Stimulated activated CD8-positive, alpha-beta memory T cell treated with anti-CD3 and anti-CD28 coated beads, Interleukin-4, amount 100 ng/mL, for 1 hour (primary cell): ENCODE measurements at regions not wholly inside any gene's neighbourhood (a gene's known extent, or its start where the extent isn't known, plus 50 kb on each side); places are given as distances from the start of the nearest gene placed in this dataset.
"Not testable (repeated sequence)": the region's sequence is repeated elsewhere in the genome, so short reads cannot be mapped to it uniquely, and the experiment has no call there.

Source experiments
- DNase-seq, 2 donors: peaks; one replicate each; pipeline ENCODE4 v3.0.0-alpha.2; 2020; ENCODE audit warnings: low read depth in 2 of 2, low spot score in 1 of 2

DNA sequence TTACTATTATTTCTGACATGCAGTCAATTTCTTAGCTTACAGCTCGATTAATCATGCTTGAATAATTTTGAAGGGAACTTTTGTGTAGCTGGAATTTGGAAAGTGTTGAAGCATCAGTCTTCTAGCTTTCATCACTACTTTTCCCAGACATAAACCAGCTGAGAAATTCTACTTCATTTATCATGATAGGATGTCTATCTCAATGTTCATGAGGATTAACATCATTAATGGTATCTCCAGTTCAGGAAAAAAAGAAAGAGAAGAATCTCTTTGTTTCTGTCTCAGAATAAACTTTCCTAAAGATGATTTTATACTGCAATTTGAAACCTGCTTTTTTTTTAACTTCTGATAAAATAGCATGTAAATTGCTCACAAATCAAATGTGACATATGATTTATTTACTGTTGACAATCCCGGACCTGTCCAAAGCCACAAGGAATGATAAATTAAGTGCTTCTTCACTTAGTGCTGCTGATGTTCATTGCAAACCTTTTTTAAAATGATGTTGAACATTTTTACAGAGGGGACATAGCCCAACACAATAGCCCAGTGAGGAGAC, 412.1 kb upstream of the CLINT1 start:
- DNase-seq, result no peak

DNA sequence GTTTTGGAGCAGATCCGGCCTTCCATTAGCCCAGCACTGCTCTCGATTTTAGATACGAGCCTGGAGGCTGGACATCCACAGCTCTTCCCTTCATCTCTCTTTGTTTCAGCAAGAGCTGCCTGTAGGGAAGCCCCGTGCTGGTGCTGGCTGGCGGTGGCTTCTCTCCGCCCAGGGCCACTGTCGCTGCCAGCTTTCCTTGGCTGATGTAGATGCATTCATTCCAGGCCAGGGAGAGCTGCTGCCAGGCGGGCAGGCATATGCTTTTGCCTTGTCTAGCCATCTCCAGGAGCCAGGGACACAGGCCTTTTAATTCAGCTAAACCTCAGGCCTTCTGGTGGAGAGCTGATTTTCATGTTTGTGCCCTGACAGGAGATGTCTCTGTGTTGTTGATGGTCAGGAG, 409.3 kb upstream of the CLINT1 start:
- no peak for DNase-seq

DNA sequence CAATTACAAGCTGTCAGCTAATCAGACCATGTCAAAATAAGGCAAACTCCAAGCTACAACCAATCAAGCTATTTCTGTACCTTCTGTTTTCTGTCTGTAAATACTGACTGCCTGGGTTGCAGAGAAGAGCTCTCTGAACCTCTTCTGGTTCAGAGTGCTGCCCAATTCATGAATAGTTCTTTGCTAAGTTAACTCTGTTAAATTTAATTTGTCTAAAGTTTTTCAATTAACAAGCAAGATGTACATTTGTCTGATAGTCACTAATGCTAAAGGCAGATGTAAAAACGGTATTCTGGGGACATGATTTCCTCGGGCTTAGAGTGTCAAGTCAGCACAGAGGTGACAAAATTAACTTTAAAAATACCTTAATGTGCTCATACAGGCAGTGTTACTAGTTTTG, 408.3 kb upstream of the CLINT1 start:
- DNase-seq, result no peak

DNA sequence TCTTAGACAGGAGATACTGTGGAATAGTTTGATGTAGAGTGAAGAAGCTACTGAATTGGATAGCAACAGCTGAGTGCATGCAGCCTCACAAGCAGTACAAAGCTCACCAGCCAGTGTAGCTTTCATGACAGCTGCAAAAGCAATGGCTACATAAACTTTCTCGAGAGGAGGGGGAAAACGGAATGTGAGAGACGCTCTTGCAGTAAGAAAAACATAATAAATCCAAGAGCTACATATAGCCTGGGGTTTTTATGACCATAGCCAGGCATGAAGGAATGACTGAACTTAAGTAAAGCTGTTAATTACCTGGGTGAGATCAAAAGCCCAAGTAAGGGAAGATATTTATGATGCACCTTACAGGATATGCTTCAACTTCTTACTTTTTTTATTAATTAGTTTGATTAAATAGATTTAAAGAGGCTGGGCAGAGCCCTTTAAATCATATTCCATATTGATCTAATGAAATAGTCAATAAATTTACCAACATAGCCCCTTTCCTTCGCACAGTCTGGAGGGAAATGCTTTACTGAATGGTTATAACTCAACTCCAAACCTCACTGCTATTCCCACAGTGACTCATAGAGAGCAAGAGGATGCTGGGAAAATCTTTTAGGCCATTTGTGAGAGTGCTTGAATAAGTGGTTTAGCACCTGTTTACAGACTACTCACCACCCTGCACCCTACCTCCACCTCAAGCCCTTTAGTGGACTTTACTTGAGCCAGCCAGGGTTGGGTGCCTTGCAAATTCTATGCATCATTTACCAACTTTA, 407.2 kb upstream of the CLINT1 start:
- DNase-seq, result no peak

DNA sequence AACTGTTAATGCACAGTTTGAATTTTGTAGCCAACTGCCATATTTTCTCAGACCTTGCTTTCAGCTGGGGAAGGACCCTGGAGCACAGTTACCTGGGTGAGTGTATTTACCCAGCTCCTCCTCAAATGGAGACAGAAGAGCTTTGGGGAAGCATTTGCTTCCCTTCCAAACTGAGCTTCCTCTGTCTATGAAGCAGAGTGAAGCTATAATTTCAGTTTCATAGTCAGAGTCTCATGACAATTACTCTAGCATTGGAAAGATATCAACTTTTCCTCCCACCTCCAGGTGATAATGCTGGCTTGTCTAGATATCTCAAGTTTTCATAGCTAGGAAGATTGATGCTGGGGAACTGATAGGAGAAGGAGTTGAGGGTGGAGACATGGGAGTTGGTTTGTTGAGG, 406.4 kb upstream of the CLINT1 start:
- DNase-seq, result no peak

DNA sequence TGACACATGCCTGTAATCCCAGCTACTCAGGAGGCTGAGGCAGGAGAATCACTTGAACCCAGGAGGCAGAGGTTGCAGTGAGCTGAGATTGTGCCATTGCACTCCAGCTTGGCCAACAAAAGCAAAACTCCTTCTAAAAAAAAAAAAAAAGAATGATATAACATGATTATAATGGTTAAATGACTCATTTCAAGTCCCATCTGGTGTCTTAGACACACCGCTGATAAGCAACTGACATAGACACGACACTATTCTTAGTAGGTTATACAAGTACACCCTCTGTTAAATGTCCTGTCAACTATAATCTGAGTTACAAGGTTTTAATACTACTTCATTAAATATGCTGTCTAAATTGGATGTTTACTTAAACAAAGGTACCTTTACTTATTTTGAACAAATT, 405.3 kb upstream of the CLINT1 start:
- no peak for DNase-seq

DNA sequence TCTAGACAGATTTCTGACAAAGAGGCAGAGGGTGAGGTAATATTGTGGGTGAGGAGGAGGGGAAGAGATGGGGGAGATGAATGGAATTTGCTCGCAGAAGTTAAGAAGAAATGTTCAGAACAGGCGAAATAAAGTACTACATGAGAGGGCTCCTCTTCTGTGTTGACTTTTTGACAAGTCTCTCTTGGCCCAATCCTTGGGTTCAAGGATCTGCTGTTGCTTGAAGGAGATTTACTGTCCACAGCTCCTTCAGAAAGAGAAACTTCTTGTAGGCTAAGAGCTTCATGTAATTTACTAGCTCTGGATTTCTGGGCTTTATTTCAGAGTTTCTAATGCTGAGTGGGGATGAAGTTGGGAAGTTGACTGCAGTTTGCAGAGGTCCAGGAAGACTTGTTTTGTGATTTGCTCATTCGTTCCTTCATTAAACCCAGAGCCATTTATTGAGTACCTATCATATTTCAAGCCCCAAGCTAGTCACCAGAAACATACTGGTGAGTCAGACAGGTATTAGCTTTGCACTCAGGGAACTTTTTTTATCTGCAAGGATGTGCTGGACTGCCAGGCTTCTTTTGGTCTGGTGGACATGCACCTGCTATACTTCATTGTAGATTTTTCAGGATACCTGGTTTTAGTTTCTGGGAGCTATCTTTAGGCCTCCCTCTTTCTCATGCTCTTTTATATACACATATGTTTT, 402.9 kb upstream of the CLINT1 start:
- DNase-seq, result no peak

DNA sequence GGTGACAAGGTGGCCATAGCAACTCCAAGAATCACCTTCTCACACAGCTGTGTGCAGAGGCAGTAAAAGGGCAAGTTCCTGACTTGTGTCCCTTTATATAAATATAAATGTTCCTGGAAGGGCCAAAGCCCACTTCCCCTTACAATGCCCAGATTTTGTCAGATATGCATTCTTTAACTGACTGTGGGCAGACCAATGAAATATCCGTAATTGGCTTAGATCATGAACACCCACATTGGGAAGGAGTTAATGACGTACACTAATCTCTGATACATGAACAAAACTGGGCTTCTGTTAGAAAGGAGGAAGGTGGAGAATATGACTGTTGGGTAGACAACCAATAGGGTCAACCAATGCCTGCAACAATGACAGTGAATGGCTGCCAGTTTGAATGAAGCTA, 397.2 kb upstream of the CLINT1 start:
- no peak for DNase-seq

DNA sequence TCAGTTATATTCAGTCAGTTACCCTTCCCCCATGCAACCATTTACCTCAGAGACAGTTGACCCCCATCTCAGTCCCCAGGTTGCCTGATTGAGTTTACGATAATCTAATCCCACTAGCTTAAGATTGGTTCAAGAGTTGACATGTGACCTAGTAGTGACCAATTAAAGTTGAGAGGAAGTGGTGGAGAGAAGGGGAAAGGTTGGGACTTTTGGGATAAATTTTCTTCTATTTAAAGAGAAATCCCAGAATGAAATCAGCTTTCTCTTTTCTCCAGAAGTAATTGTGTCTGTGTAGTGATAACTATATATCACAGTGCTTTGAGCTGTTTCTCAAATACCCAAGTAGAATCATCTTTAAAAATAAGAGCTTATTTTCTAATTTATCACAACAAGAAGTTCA, 396.7 kb upstream of the CLINT1 start:
- no peak for DNase-seq

DNA sequence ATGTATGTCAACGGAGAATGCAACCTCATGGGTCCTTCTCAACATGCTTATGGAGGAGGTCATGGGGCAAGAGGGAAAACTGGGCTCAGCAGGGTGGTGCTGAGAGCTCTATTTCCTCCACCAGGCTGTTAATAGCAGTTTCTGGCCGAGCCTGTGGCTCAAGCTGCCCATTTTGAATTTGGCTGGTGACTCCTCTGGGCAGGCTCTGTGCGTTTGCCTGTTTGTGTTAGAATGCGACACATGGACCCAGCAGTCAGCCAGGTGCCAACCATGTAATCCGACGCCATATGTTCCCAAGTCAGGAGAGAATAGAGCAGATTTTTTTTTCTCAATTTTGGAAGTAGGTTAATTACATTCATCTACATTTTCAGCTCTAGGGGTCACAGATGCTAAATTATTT, 387.7 kb upstream of the CLINT1 start:
- no peak for DNase-seq

DNA sequence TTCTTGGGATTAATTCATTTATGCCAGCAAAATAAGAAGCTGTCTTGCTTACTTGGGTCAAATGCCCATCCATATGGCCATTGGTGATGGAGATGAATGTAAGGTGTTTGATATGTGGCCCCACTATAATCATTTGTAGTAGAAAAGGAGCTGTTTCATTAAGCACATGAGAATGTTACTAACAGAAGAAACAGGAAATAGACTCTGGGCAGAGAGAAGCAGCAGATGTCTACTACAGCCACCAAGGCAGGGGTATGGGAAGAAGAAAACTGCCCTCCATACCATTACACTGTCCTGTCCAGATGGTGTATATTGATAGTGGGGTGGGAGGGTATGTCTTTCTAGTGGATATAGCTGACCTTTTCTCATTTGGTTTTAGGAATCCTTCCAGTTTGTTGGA, 386.6 kb upstream of the CLINT1 start:
- DNase-seq, result no peak

DNA sequence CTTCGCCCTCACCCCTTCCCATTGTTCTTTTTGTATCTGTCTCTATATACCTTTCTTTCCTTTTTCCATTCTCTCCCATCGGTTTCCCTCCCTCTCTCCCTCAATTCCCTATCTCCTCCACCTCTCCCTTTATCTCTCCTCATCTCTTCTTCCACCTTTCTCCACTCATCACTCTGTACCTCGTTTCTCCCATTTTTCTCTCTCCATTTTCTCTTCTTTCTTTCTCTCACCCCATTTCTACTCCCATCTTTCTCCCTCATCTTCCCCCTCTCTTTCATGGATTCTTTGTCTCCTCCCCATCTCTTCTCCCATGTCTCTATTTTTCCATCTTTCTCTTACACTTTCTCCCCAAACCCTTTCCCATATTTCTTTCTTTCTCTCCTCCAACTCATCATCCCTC, 385.9 kb upstream of the CLINT1 start:
- no peak for DNase-seq

DNA sequence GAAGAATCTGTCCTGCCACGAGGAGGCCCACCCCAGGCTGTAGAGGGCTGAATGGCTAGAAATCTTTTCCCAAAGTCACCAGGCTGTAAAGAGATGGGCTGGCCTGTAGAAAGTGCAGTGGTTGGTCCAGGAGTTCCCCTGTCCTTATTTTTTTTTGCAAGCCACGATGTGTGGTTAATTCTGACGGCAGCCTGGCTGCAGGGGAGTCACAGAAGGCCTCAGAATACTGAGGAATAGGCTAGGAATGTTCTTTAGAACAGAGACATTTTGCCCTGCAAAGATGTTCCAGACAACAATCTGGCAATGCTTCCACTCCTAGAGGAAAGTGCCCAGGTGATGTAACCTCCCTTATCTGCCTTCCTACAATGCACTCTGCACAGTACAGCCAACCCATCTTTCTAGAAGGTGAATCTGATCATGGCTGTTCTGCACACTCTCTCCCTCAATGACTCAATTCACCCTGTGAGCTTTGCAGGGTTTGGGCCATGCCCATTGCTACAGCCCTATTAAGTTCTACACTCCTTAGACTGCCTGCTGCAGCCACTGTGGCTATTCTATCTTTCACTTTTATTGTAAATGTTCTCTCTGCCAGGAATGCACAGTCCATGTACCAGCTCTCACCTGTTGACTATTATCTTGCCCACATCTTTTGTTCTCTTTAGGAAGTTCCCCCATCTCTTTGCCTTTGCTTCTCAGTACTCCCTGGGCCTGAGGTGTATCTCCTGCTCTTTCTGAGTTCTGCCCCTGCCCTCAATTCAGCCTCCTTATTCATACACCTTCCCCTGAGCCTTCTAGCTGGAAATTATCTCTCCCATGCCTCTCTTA, 377.8 kb upstream of the CLINT1 start:
- DNase-seq, result no peak

DNA sequence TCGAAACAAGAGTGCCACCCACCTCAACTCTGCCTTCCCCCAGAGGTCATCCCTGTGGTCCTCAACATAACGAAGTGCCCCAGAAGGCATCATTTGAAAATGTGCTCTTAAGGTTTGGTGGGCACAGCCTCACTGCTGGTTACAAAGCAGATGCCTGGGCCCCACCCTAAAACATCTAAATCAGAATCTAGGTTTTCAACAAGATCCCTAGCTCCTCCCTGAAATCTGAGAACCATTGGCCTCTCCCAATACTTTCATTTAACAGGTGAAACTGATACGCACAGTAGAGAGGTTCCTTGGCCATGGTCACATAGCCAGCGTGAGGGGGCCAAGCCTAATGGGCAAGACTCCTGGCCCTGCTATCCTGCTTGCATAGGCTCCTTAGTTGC, 376.2 kb upstream of the CLINT1 start:
- DNase-seq, result no peak

DNA sequence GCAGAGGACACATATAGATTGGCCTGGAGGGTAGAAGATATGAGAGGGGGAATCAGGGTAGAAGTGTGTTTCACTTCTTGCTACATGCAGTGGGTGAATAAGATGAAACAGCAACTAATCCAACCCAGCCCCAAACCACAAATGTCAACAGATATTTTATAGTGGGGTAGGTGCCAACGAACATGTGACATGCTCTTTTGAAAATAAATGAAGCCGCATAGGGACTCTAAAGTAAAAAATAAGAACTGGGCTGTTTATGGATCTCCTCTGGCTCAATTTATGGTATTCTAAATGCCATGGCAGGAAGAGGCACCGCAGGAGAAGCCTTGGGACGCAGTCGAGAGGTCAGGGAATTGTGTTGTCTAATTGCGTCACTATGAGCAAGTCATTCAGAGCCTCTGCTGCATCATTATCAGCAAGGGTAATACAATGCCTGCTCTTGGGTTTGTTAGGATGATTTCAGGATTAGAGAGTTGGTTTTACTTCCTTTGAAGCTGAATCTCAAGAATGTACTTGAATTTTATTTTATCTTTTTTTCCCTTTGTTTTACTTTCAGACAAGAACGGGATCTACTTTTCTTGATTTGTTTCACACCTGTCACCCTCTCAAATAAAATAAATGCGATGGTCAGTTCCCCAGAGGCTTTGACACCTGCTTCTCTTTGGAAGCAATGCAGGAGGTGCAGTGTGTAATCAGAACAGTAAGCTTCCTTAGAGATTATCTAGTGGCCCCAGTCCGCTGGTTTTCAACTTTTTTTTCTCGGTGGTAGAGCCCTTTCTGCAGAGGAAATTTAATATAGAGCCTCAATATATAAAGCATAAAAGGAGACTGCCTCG, 375.6 kb upstream of the CLINT1 start:
- no peak for DNase-seq

DNA sequence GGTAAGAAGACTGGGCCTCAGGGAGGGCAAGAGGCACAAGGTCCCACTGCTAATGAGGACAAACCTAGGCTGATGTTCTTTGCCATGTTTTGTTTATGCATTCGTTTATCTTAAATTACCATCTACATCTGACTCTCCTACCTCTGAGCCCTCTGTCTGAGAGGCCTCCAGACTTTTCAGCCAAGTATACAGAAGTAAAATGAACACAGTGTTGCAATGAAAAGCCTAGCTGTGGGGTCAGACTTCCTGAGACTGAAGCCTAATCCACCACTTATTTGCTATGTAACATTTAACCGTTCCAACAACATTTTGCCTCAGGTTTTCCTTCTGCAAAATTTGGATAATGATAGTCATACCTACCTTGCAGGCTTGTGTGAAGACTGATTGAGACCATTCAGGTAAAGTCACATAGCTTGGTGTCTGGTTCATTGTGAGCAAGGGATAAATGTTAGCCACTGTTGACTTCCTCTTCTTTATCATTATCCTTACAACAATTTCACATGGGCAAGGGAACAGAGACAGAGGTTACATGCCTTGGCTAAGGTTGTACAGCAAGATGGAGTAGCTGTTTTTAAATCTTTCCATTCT, 374.9 kb upstream of the CLINT1 start:
- DNase-seq, result no peak

DNA sequence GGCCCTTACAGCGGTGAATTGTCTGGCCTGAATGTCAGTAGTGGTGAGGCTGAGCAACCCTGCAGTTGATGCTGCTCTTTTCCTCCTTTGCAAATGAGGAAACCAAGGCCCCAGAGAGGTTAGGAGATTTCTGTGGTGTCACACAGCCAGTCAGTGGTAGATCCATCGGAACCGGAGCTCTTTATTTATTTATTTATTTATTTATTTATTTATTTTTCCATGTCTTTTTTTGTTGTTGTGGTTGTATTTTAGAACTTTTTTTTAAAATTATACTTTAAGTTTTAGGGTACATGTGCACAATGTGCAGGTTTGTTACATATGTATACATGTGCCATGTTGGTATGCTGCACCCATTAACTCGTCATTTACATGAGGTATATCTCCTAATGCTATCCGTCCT, 368.4 kb upstream of the CLINT1 start:
- DNase-seq, result not testable (repeated sequence)

DNA sequence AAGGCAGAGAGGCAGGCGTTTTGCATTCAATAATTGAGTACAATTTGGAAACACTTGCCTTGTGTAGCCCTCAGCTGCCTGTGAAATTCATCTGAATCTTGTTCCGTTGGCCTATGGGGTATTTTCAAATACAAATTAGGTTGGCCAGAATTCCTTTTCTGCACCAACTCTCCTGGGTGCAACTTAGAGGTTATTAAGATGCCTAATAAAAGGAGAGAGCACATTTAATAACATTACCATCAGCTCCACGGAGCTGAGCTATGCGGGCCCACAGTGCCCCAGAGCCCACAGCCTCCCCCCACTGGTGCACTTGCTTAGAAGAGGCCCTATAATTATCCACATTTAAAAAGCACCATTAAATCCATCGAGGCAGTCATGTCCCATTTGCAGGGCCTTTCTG, 367.6 kb upstream of the CLINT1 start:
- DNase-seq, result no peak

DNA sequence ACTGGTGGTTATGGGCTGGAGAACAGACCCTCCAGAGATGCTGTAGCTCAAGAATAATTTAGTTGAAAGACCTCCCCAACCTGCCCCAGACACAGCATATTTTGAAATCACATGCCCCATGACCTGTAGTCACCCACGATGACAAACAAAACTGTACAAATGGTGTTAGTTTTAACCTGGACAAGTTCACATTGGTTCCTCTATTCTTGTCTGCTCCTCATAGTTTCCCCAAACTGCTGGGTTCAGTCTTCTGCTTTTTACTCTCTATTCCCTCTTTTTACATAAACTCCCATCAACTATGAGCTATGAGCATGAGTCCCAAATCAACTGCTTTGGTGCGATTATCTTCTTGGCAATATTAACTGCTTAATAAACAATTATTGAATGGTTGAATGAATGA, 365.3 kb upstream of the CLINT1 start:
- DNase-seq, result no peak

DNA sequence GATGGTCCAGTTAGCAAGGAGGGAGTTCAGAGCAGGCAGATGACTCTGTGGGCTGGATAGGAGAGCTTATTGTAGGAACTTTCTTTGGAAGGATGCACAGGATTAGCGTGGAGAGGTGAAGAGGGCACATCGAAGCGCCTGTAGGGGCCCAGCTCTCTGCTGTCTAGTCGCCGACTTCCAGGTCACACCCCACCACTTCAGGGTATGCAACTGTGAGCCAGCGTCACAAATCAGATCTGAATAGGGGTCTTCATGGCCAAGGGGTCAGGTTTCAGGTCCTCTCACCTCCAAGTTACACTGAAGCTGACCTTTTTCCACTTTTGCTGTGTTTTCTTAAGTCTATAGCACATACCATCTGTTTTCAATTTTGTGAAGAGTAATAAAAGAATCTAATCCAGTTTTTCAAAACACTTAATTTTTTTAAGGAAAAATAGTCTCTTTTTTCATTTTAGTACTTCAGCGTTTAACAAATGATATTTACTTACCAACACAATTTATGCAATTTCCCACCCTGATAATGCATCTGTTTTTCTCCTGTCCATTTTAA, 364.2 kb upstream of the CLINT1 start:
- DNase-seq, result no peak
